GM19397 (cell line): ENCODE measurements at regions not wholly inside any gene's neighbourhood (a gene's known extent, or its start where the extent isn't known, plus 50 kb on each side); places are given as distances from the start of the nearest gene placed in this dataset.
"Not testable (repeated sequence)": the region's sequence is repeated elsewhere in the genome, so short reads cannot be mapped to it uniquely, and the experiment has no call there.

Experiments
- ATAC-seq: cut with Tn5 transposase; IDR thresholded peaks from one replicate; pipeline ENCODE4 v1.9.1; 2021; ENCODE audit warnings: mild to moderate bottlenecking, moderate library complexity; ENCODE audit not compliant: unreplicated experiment

DNA sequence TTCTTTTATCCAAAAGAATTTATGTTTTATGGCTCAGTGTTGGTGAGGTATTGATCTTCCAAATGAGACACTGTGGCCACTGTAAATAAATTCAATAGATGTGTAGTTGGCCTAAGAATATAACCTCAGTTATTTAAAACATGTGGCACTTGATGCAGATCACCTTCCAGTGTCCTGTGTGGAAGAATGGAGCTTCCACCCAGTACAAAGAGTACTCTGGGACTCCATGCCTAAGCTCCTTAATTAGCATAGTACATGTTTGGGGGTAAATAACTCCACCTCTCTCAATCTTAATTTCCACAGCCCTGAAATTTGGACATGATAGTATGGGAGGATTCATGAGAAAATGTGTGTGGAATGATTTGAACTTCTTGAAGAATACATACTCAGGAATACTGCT, 105.7 kb downstream of the SPDYE17 start:
- ATAC-seq: not testable (repeated sequence)

DNA sequence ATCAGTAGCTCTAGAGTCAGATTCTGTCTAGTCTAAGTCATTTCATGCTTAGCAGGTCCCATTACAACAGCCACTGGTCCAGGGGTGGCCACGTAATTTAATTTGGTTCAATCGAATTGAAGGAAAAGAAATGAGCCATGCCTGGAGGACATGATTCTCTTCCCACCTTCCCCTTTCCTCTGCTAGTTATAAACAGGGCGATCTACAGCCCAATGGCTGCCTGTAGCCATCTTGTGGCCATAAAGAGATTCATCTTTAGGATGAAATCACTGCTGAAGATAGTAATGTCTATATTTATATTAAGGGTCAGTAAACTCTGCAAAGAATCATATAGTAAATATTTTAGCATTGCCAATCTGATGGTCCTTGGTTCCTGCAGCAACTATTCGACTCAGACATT, 107.4 kb downstream of the SPDYE17 start:
- not testable (repeated sequence) for ATAC-seq

DNA sequence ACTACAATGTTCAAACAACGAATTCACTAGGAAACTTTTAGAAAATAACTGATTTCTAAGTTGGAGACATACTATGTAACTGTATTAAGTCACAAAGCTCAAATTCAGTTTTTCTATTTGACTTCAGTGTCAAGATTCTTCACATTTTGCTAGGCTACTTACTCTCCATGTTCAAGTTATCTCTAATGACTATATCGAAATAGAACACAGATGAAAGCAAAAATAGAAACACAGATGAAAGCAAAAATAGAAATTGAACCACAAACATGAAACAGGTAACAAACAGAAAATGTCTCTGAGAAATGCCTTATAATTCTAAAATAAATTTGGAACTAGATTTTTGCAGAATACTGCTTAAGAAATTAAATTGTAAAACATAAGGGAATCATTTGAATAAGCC, 113.5 kb downstream of the SPDYE17 start:
- not testable (repeated sequence) for ATAC-seq

DNA sequence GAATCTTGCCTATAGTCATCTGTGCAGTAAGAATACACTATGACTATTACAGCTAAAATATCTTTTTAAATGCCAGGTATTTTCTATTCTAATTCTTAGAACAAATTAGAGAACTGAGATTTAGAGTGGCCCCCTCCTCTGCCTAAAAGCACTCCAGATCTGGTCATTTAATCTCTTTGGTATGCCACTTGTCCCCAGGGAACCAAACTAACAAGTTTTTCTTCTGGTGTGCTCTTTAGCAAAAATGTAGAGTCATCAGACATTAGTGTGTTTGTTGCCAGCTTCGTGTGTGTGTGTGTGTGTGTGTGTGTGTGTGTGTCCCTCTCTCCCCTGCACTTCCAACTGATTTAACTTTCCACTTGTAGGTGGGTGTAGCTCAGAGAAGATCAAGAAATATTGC, 117.8 kb downstream of the SPDYE17 start:
- not testable (repeated sequence) for ATAC-seq

DNA sequence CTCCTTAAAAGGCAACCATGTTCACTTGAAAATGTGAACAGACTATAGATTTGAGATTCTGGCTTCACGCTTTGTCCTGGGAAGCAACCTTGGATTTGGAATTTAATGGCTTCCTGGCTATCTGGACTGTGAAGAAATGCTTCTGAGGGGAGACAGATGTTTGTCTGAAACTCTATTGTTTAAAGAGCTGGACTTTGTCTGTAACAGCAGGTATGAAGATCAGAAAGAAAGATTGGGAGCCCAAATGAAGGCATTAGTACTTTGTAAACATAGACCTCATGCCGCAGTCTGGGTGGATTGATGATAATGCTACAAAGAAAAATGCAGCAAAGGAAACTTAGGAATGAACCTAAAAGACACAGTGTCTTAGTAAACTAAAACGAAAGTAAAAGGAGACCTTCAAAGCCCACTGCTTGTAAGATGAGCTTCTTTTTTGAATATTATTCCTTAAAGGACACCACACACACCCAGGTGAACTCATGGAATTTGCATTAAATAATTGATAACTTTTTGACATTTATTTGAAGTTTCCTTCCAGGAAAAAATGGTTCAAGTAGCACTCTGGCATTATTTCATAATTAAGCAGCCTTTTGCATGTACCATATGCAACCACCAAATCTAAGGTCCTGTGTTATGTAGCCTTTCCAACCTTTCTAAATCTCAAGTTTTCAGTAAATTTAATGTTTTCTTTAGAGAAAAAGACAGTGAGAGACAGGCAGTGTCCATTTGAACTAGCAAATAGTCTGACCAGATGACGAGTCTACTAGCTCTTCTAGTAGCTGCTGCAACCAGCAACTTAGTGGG, 119.9 kb downstream of the SPDYE17 start:
- ATAC-seq: not testable (repeated sequence)

DNA sequence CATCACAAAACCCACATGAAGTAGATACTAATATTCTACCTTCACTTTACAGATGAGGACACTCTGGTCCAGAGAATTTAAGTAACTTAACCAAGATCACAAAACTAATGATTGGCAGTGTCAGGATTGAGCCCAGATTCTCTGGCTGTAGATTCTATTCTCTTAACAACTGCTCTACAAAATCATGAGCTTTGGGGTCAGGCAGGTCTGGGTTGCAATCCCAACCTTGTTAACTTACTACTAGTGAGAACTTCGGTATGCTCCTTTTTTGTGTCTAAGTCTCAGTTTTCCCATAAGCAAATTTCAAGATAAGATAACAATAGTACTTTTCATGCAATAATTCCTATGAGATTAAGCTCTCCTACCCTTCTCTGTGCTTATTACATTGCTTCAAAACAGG, 127.5 kb downstream of the SPDYE17 start:
- not testable (repeated sequence) for ATAC-seq

DNA sequence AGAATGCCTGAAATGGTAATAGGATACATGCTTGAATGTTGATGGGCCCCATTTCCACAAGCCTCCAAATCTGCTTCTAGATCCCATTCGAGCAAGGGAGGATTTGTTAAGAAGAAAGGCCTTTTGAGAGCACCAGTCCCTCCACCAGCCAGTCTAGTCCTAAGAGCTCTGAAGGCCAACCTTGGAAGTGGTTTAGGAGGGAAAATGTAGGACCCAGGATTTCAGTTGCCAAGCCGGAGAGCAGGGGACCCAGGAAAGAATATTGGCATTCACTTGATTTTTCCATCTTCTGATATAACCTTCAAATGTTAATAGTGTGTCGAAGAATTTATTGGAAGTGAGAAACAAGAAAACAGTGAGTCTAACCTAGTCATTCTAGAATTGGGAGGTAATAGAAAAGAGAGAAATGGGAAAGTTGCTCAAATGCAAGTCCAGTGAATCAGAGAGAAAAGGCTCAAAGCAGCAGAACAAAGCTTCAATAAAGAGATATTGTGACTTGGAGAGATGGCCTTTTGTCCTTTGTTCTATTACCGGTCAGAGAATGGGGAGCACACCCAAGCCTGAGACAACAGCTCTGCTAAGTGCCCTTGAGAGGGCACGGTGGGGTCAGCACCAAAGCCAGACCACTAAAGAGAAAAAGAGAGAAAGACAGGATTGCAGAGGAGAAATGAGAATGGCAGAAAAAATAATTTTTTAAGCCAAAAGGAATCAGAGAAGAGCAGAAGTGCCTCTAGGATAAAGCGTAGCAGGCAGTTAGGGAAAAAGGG, 130.0 kb downstream of the SPDYE17 start:
- not testable (repeated sequence) for ATAC-seq

DNA sequence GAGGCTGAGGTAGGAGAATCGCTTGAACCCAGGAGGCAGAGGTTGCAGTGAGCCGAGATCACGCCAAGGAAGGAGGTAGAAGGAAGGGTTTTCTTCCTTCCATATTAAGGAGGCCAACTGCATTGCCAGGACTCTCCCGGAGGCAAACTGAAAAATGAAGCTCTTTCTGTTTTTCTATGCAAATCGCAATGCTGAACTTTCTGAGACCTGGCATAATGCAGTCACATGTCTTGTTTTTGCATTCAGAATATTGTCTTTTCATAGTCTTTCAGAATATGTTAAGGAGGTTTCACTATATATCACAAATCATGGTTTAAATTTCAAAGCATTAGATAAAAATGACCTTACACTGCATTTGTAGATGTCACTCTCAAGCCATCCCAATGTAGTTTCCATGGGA, 133.4 kb downstream of the SPDYE17 start:
- not testable (repeated sequence) for ATAC-seq

DNA sequence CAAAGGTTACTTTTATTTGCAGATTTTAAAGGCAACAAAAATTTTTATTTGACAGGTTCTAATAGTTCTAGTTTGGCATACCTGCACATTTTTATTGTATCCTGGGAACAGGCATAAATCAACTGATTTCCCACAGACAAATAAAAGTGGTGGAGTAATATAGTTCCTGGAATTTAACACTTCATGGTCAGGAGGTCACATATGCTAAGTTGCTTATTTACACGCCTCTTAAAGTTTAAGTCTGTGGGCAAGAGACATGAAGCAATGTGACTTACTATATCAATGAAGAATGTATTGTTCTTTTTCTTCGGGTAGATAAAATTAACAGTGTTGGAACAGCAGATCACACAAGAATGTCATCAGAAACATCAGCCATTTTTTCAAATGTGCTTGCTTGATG, 135.2 kb downstream of the SPDYE17 start:
- ATAC-seq: not testable (repeated sequence)

DNA sequence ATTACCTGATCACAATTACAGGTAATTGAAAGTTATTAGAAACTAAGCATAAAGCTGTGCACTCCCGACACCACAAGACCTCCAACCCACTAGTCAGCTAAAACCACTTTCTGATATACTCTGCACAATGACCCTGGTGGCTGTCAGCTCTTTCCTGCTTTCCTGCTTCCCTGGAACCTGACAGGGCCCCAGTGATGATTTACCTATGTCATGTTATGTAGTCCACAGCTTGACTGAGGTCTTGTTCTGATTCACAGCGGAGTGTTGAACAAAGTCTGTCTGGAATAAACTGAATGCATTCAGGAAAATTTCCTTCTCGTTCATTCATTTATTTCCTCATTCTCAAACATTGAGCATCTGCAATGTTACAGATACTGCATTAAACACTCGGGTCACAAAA, 136.5 kb downstream of the SPDYE17 start:
- not testable (repeated sequence) for ATAC-seq

DNA sequence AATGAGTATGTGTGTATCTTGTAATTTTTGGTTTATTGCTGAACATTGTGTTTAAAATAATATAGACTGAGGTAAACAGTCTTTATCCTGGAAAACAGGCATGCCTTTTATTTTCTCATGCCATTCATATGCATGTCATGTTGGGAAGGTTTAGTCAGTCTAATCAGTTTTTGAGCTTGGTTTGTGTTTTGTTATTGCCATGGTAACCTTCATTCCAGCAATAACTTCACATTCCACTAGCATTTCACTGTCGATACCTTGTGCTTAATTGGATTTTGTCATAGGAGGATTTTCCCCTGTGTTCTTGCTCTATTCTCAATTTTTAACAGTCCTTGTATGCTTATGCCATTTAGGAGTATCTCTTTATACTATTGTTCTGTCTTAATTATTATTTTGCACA, 140.4 kb downstream of the SPDYE17 start:
- not testable (repeated sequence) for ATAC-seq

DNA sequence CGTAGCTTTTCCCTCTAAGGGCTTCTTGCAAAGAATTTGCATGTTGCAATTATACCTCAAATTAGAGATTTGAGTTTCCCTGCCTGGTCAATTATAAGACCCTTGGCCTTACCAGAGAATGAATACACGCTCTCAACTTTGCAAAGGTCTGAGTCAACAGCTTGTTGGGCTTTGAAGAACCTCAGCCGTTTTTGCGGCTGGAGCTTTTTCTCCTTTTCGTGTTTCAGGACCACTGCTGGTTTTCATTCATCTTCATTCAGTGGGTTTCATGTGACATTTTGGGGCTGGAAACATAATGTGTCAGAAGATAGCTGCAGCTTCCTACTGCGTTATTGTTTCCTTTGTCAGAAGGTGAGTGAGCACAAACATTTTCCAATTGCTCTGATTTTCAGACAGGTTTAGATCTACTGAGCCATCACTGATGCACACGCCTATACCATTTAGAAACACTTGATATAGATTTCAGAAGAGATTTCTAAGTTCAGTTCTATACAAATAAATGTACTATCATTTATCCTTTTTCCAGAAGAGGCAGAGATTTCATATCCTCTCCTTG, 152.3 kb downstream of the SPDYE17 start:
- ATAC-seq: not testable (repeated sequence)

DNA sequence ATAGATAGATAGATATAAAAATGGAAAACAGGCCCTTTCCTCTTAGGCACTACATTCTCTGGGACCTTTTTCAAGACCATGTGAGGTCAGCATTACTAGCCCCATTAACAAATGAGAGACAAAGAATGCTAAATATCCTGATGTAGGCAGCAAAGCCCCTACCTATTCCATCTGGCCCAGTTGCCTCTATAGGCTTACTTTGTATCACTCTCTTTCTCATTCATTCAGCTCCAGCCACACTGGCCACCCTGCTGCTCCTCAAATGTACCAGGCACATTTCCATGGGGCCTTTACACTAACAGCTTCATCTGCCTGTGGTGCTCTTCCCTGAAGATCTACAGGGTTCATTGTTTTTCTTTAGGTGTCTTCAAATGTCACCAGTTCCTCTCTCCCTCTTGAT, 156.4 kb downstream of the SPDYE17 start:
- not testable (repeated sequence) for ATAC-seq

DNA sequence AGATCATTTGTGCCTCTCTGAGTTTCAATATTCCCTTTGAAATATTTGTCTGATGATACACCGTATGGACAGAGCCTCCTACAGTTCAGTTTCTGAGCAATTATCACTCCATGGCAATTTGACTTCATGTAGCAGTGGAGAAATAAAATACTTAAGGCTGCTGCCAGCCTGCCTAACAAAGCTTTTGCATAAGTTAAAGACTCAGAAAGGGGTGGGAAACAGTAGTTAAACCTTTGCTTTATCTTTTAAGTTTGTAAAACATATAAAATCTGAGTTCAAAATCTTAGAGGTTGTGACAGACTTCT, 161.7 kb downstream of the SPDYE17 start:
- not testable (repeated sequence) for ATAC-seq

DNA sequence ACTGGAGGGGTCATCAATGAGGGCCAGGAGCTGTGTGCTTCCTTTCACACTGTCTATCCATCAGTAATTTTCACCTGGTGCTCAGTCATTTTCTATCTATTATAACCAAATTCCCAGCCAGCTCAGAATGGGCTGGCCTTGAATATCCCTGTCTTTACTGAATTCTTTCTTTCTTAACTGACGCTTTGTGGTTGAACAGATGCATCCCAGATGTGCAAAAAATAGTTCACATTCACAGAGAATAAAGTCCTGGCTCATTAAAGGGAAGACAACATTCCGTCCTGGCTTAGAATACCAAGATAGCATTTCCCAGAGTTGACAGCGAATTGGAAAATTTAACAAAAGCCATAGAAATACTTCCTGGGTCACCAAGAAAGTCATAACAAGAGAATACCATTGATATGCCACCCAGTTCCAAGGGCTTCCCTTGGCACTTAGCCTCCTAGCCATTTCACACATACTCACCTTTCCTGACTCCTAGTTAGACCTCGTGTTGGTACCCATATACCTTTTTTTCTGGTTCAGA, 164.7 kb downstream of the SPDYE17 start:
- ATAC-seq: not testable (repeated sequence)

DNA sequence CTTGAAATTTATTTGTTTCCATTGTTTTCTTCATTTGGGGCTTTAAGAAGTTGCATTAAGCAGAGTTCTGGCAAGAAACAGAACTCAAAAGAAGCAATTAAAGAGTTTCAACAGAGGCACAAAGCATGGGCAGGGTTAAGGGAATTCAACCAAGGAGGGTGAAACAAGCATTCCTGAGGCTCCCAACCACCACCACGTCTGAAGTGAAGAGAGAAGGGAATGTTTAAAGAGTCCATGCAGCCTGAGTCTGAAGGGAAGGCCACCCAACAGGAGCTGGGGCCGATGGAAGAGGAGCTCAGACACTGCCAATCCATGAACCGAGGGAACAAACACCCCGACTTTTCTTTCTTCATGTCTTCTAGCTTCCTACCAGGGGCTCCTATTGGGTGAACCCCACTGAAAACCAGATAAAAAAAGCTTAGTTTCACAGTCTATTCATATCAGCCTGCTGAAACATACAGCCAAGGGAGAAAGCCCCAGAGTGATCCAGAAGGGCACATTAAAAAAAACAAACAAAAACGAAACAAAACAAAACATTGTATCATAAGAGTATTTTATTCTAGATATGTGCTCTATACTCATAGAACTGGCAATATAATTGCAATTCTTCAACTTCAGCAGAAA, 168.9 kb downstream of the SPDYE17 start:
- ATAC-seq: not testable (repeated sequence)

DNA sequence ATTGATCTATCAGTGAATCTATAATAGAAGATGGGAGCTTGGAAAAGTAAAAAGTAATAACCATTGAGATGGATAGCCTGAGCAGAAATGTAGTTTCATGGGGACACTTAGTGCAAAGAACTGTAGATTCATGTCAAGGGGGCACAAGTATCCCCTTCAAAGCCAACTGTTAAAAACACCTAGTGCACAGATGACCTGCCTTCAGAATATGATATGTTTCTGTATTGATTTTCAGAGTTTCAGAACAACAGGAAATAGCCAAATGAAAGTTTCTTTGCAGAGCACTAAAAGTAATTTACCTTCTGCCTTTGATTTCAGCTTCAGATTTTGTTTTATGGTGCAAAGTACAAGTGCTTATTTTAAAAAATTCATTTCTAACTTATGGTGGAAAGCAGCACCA, 169.9 kb downstream of the SPDYE17 start:
- not testable (repeated sequence) for ATAC-seq

DNA sequence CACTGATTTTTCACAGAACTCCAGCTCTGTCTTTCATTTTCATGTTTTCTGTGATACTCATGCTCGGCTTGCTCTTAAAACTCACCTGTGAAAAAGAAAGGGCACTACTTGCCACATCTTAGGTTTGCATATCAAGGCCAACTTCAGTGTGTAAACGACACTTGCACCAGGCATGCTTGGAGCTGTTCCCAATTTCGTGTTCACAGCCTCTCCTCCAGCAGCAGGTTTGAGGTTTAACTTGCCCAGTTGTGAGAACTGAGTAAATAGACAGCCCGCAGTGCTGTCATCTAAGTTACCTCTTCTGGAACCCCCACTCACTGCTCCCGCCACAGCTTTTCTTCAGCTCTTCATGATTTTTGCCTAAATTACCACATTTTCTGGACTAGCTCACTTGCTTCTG, 172.2 kb downstream of the SPDYE17 start:
- ATAC-seq: not testable (repeated sequence)

DNA sequence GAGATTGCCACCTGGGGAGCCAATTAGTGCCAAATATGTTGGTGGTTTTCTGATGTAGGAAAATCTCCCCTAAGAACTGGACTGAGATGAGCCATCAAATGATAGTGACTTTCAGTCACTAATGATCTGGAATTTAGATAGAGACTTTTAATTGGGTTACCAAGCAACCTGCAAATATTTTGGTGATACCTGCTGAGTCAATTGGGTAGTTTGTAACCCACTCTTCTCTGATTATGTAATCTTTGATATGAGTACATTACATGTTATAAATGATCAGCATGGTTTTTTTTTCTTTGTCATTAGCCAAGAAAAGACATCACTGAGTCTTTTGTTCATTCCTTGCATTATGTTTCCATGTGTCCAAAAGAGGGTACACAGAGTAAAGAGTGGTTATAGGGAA, 177.5 kb downstream of the SPDYE17 start:
- not testable (repeated sequence) for ATAC-seq

DNA sequence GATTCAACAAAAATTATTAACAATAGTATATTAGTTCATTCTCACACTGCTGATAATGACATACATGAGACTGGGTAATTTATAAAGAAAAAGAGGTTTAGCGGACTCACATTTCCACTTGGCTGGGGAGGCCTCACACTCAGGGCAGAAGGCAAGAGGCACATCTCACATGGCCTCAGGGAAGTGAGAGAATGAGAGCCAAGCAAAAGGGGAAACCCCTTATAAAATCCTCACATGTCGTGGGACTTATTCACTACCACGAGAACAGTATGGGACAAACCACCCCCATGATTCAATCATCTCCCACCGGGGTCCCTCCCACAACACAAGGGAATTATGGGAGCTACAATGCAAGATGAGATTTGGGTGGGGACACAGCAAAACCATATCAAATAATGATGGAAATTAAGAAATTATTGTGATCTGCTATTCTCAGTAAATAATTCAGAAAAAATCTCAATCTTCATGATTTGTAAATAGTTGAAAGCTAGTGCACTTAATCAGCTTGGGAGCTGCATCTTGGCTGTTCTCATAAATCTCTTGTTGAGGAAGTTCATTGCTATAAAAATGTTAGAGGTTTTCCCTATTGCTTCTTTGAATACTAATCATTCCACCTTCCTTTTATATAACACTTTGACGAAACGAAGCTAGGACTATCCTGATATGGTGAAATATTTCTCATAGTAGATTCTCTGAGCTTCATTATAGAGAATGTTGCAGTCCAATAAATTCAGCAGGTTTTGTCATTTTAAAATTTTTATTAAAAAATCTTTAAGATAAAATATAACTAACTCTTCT, 179.2 kb downstream of the SPDYE17 start:
- ATAC-seq: not testable (repeated sequence)
